Thyroid gland (tissue), 4 donors: ENCODE measurements at regions not wholly inside any gene's neighbourhood (a gene's known extent, or its start where the extent isn't known, plus 50 kb on each side); places are given as distances from the start of the nearest gene placed in this dataset.

ENCODE experiments used
- DNase-seq, 2 donors: peaks; one replicate each; pipeline ENCODE4 v3.0.0-alpha.2; 2019
- H3K27ac ChIP-seq, 3 donors: fragments of 200-600 bp; sonication (generic); 1 replicate in 2 of 3; 2 replicates in 1 of 3; pipeline ENCODE4 v1.5.1; 2016 to 2019; ENCODE audit warnings: mild to moderate bottlenecking in 1 of 3, moderate library complexity in 1 of 3
- H3K27me3 ChIP-seq: fragments of 200-600 bp; sonication (generic); one replicate; pipeline ENCODE4 v1.5.1; 2019
- H3K36me3 ChIP-seq, 2 donors: fragments of 200-600 bp; sonication (generic); one replicate each; pipeline ENCODE4 v1.5.1; 2016 to 2019
- H3K4me1 ChIP-seq, 2 donors: fragments of 200-600 bp; sonication (generic); one replicate each; pipeline ENCODE4 v1.5.1; 2017 to 2019
- H3K4me3 ChIP-seq, 3 donors: fragments of 200-600 bp; sonication (generic); replicated peaks in 1 of 3; 1 replicate in 2 of 3; 2 replicates in 1 of 3; pipeline ENCODE4 v1.5.1; 2016; ENCODE audit warnings: mild to moderate bottlenecking in 1 of 3
- H3K9me3 ChIP-seq: fragments of 200-600 bp; sonication (generic); one replicate; pipeline ENCODE4 v1.5.1; 2017
- POLR2A ChIP-seq, 2 donors: fragments of 450-650 bp; IDR thresholded peaks; one replicate each; pipeline ENCODE4 v1.6.1; 2017; ENCODE audit warnings: antibody characterized with exemption in 2 of 2, mild to moderate bottlenecking in 2 of 2, moderate library complexity in 1 of 2
- WGBS, 2 donors: methylation state at CpG; one replicate each; pipeline ENCODE4 v1.1.5; 2017; 5-methylcytosine and 5-hydroxymethylcytosine counted together
- intact Hi-C: fragments of 100-400 bp; cut with DNase I; formaldehyde crosslinking; loops from one replicate; pipeline ENCODE4 v1.15.1; 2023
- TF ChIP-seq, protein P1 (sequence below), 6 experiments: fragments of 200-600 bp in 3 of 6; fragments of 450-650 bp in 3 of 6; sonication (generic) in 3 of 6; IDR thresholded peaks; one replicate each; pipeline ENCODE4 v1.5.1; 2016 to 2019; ENCODE audit warnings: antibody characterized with exemption in 6 of 6, mild to moderate bottlenecking in 2 of 6, inconsistent platforms in 1 of 6, moderate library complexity in 1 of 6

- no peak overlapping the region for H3K27ac ChIP-seq
- H3K4me1 ChIP-seq, result no peaks in the 10 kb centered on the region
- no peak for DNase-seq
- H3K36me3 ChIP-seq, result no peaks in the 10 kb centered on the region
- H3K9me3 ChIP-seq, result no peaks in the 10 kb centered on the region
- no peak for TF ChIP-seq POLR2A (IDR thresholded peaks at IDR 0.05)
- TF ChIP-seq, protein P1, sequence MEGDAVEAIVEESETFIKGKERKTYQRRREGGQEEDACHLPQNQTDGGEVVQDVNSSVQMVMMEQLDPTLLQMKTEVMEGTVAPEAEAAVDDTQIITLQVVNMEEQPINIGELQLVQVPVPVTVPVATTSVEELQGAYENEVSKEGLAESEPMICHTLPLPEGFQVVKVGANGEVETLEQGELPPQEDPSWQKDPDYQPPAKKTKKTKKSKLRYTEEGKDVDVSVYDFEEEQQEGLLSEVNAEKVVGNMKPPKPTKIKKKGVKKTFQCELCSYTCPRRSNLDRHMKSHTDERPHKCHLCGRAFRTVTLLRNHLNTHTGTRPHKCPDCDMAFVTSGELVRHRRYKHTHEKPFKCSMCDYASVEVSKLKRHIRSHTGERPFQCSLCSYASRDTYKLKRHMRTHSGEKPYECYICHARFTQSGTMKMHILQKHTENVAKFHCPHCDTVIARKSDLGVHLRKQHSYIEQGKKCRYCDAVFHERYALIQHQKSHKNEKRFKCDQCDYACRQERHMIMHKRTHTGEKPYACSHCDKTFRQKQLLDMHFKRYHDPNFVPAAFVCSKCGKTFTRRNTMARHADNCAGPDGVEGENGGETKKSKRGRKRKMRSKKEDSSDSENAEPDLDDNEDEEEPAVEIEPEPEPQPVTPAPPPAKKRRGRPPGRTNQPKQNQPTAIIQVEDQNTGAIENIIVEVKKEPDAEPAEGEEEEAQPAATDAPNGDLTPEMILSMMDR (IDR thresholded peaks at IDR 0.05), result no peak
- no peaks in the 10 kb centered on the region for H3K27me3 ChIP-seq
- no peak overlapping the region for H3K4me3 ChIP-seq
- intact Hi-C loops, result no loop called here
Observed at GRCh38 chr5:30846171-30846570, 347.3 kb upstream of the CDH6 start.

DNA sequence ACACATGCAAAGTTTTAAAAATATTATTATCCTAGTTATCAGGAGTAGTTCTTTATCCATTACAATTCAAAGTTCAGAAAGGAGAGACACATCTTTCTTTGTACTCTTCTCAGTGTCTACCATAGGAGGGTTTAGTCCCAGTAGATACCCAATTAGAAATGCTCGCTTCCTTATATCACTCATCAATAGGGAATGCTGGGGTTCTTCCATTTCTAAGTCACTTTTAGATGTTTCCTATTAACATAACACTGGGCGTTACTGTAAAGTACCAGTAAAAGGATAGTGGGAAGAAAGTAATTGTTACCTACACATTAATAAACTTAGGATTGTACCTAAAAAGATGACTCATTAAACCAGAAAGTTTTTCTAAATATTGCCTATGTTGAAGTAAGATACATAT lies 348.3 kb upstream of the CDH6 start:
- no peaks in the 10 kb centered on the region for H3K36me3 ChIP-seq
- H3K27me3 ChIP-seq, result no peaks in the 10 kb centered on the region
- no peaks in the 10 kb centered on the region for H3K9me3 ChIP-seq
- no peaks in the 10 kb centered on the region for H3K4me1 ChIP-seq
- WGBS, 2 donors, result 64 to 70% methylated on average over 2 of the region's 2 CpGs
- no peak overlapping the region for H3K27ac ChIP-seq
- no peak for DNase-seq
- TF ChIP-seq, protein P1 (IDR thresholded peaks at IDR 0.05), result no peak
- TF ChIP-seq POLR2A (IDR thresholded peaks at IDR 0.05), result no peak
- no peak overlapping the region for H3K4me3 ChIP-seq
- intact Hi-C loops, result no loop called here

GRCh38 chr5:30843541-30843940 lies 349.9 kb upstream of the CDH6 start:
- 88 to 92% methylated on average over 5 of the region's 5 CpGs for WGBS, 2 donors
- intact Hi-C loops, result no loop called here
- H3K4me1 ChIP-seq, result no peaks in the 10 kb centered on the region

GRCh38 chr5:30839956-30840355 lies 353.5 kb upstream of the CDH6 start:
- Histone ChIP-seq H3K36me3 (no peaks in the 10 kb centered on the region), H3K27ac (no peak overlapping the region), H3K9me3 (no peaks in the 10 kb centered on the region), H3K4me3 (no peak overlapping the region), H3K27me3 (no peaks in the 10 kb centered on the region), H3K4me1 (no peaks in the 10 kb centered on the region)
- TF ChIP-seq, protein P1 (IDR thresholded peaks at IDR 0.05), result no peak
- intact Hi-C loops, result no loop called here
- DNase-seq, result no peak
- 83 to 85% methylated on average over 3 of the region's 3 CpGs for WGBS, 2 donors

More at GRCh38 chr5:30843541-30843940, 349.9 kb upstream of the CDH6 start:
- Histone ChIP-seq H3K36me3 (no peaks in the 10 kb centered on the region), H3K4me3 (no peak overlapping the region), H3K9me3 (no peaks in the 10 kb centered on the region), H3K27me3 (no peaks in the 10 kb centered on the region), H3K27ac (no peak overlapping the region)
- no peak for DNase-seq
- TF ChIP-seq, protein P1 (IDR thresholded peaks at IDR 0.05), result no peak
- no peak for TF ChIP-seq POLR2A (IDR thresholded peaks at IDR 0.05)

DNA sequence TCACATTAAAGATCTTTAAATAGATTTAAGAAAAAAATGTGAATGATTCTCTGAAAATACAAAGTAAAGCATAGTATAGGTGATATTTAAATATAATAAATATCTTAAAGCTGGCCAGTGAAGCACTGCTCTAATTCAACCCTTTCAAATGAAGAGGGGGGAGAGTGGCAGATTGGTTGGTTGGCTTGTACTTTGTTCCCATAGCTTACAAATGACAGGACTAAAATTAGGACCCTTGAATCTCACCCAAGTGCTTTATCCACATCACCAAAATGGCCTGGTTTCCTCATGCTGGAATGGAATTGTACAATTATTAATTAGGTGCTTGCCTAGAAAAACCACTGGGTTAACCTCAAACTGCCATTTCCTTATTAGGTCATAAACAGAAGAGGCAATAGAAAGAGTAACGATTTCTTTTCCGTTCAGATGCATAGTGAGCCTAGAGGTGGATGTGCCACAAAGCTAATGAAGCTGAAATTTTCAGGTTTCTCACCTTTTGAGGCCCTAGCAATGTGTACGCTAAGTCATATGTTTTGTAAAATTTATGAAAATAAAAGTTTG lies 354.5 kb upstream of the CDH6 start:
- Histone ChIP-seq H3K36me3 (no peaks in the 10 kb centered on the region), H3K27me3 (no peaks in the 10 kb centered on the region), H3K27ac (no peak overlapping the region)

More for the DNA sequence above, 354.5 kb upstream of the CDH6 start:
- Histone ChIP-seq H3K4me1 (no peaks in the 10 kb centered on the region), H3K9me3 (no peaks in the 10 kb centered on the region), H3K4me3 (no peak overlapping the region)
- intact Hi-C loops, result no loop called here
- DNase-seq, result no peak
- WGBS, 2 donors, result 70 to 85% methylated on average over 3 of the region's 3 CpGs
- TF ChIP-seq, protein P1 (IDR thresholded peaks at IDR 0.05), result no peak
- TF ChIP-seq POLR2A (IDR thresholded peaks at IDR 0.05), result no peak
